ENCODE measurements at regions not wholly inside any gene's neighbourhood (a gene's known extent, or its start where the extent isn't known, plus 50 kb on each side); places are given as distances from the start of the nearest gene placed in this dataset.

- TF ChIP-seq, protein P1, sequence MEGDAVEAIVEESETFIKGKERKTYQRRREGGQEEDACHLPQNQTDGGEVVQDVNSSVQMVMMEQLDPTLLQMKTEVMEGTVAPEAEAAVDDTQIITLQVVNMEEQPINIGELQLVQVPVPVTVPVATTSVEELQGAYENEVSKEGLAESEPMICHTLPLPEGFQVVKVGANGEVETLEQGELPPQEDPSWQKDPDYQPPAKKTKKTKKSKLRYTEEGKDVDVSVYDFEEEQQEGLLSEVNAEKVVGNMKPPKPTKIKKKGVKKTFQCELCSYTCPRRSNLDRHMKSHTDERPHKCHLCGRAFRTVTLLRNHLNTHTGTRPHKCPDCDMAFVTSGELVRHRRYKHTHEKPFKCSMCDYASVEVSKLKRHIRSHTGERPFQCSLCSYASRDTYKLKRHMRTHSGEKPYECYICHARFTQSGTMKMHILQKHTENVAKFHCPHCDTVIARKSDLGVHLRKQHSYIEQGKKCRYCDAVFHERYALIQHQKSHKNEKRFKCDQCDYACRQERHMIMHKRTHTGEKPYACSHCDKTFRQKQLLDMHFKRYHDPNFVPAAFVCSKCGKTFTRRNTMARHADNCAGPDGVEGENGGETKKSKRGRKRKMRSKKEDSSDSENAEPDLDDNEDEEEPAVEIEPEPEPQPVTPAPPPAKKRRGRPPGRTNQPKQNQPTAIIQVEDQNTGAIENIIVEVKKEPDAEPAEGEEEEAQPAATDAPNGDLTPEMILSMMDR (IDR thresholded peaks at IDR 0.05; ENCODE audit: extremely low read depth, low read depth, low read length): no peak
- H3K36me3 ChIP-seq (ENCODE audit: insufficient read depth, low read length): no peaks in the 10 kb centered on the region
- H3K79me2 ChIP-seq (ENCODE audit: insufficient read depth, low read length): no peaks in the 10 kb centered on the region
- no peaks in the 10 kb centered on the region for H3K4me1 ChIP-seq (ENCODE audit: insufficient read depth, low read length)
- no peaks in the 10 kb centered on the region for H4K20me1 ChIP-seq (ENCODE audit: insufficient read depth, low read length)
- H3K27ac ChIP-seq (ENCODE audit: low read depth, low read length): no peak overlapping the region
- H3K9me3 ChIP-seq (ENCODE audit: low read depth, low read length): no peaks in the 10 kb centered on the region
- H3K4me3 ChIP-seq (ENCODE audit: insufficient read depth, low read length): no peak overlapping the region
- H3K27me3 ChIP-seq (ENCODE audit: insufficient read depth, low read length): peaks cover 10% of the 10 kb centered on the region
- H2AFZ ChIP-seq (ENCODE audit: low read length): no peak overlapping the region
- DNase-seq (ENCODE audit: insufficient read length, low spot score, missing footprints): peak; percentile 55
- H3K4me2 ChIP-seq (ENCODE audit: insufficient read depth, low read length): no peak overlapping the region
Measured at GRCh38 chr1:22245100-22245650, 102.3 kb upstream of the WNT4 start.

GRCh38 chr1:22245726-22246125 lies 102.8 kb upstream of the WNT4 start:
- Histone ChIP-seq H3K27ac (ENCODE audit: low read depth, low read length) (no peak overlapping the region), H2AFZ (ENCODE audit: low read length) (no peak overlapping the region), H3K4me3 (ENCODE audit: insufficient read depth, low read length) (no peak overlapping the region), H3K9me3 (ENCODE audit: low read depth, low read length) (no peaks in the 10 kb centered on the region), H3K4me1 (ENCODE audit: insufficient read depth, low read length) (no peaks in the 10 kb centered on the region), H3K79me2 (ENCODE audit: insufficient read depth, low read length) (no peaks in the 10 kb centered on the region), H4K20me1 (ENCODE audit: insufficient read depth, low read length) (no peaks in the 10 kb centered on the region), H3K36me3 (ENCODE audit: insufficient read depth, low read length) (no peaks in the 10 kb centered on the region), H3K27me3 (ENCODE audit: insufficient read depth, low read length) (peaks cover 10% of the 10 kb centered on the region), H3K4me2 (ENCODE audit: insufficient read depth, low read length) (no peak overlapping the region)
- TF ChIP-seq, protein P1 (IDR thresholded peaks at IDR 0.05; ENCODE audit: extremely low read depth, low read depth, low read length): no peak
- peak; percentile 66 for DNase-seq (ENCODE audit: insufficient read length, low spot score, missing footprints)

DNA sequence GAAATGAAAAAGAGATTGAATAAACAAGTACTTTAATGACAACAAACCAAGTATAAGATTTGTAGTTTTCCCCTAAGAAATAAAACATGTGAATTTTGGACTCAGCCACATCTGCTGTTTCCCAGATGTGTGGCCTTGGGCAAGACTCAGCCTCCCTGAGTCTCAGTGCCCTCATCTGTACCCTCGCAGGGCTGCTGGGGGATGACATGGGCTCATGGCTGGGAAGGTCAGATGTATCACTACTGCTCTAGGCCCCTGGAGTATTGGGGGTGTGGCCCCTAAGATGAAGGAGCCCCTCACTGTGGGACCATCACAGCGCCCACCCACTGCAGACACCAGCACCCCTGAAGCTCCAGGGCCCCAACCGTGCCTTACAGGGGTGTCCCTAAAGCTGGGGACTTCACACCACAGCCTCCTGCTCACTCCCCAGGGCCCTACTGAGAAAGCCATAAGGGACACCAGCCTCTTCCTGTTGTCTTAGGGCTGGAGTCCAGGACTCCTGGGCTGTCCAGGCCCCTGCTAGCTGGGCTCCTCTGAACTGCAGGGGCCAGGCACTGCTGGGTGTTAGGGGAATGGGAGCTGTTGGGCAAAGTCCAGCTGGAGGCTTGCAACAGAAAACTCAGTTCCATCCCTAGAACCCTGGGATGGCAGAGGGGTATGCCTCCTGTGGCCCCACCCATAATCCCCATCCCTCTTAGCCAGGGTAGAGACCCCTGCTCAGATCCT lies 104.0 kb upstream of the WNT4 start:
- H3K79me2 ChIP-seq (ENCODE audit: insufficient read depth, low read length): no peaks in the 10 kb centered on the region
- DNase-seq (ENCODE audit: insufficient read length, low spot score, missing footprints): peak; percentile 71
- no peaks in the 10 kb centered on the region for H3K9me3 ChIP-seq (ENCODE audit: low read depth, low read length)
- H3K4me1 ChIP-seq (ENCODE audit: insufficient read depth, low read length): no peaks in the 10 kb centered on the region
- no peaks in the 10 kb centered on the region for H3K36me3 ChIP-seq (ENCODE audit: insufficient read depth, low read length)
- H3K27ac ChIP-seq (ENCODE audit: low read depth, low read length): no peak overlapping the region
- TF ChIP-seq, protein P1 (IDR thresholded peaks at IDR 0.05; ENCODE audit: extremely low read depth, low read depth, low read length): no peak
- H4K20me1 ChIP-seq (ENCODE audit: insufficient read depth, low read length): no peaks in the 10 kb centered on the region
- H3K27me3 ChIP-seq (ENCODE audit: insufficient read depth, low read length): peaks cover 12% of the 10 kb centered on the region
- H3K4me3 ChIP-seq (ENCODE audit: insufficient read depth, low read length): no peak overlapping the region
- no peak overlapping the region for H2AFZ ChIP-seq (ENCODE audit: low read length)
- H3K4me2 ChIP-seq (ENCODE audit: insufficient read depth, low read length): no peak overlapping the region

DNA sequence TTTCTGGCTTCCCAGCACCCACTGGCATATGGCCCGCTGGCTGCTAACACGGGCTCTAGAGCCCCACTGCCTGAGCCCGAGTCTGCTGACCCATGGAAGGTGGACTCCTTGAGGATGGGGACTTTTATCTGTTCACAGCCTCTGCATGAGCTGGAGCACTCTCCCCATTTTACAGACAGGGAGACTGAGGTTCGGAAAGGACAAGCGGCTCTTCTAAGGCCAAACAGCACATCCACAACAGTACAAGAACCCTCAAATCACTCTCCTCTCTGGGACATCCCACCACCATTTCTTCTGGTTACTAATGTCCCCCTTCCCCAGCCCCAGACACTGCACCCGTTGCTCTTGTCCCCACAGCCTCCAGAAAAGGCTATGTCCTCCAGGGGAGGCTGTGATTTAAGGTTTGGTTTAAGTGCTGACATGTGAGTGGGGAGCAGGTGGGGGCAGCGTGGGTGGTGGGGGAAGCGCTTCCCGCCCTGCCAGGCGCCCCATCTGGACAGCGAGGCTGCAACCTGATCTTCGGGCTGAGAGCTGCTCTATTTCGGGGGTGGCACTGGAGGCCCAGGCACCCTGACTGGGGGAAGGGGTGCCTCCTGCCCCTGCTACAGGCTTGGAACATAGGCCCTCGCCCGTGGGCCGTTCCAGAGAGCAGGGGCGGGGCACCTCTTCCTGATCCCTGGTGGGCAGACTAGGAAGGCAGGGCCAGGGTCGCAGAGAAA lies 104.8 kb upstream of the WNT4 start:
- Histone ChIP-seq H3K4me1 (ENCODE audit: insufficient read depth, low read length) (no peaks in the 10 kb centered on the region), H3K27ac (ENCODE audit: low read depth, low read length) (no peak overlapping the region), H3K9me3 (ENCODE audit: low read depth, low read length) (no peaks in the 10 kb centered on the region), H3K79me2 (ENCODE audit: insufficient read depth, low read length) (no peaks in the 10 kb centered on the region), H4K20me1 (ENCODE audit: insufficient read depth, low read length) (no peaks in the 10 kb centered on the region), H3K4me3 (ENCODE audit: insufficient read depth, low read length) (no peak overlapping the region), H3K4me2 (ENCODE audit: insufficient read depth, low read length) (no peak overlapping the region), H3K36me3 (ENCODE audit: insufficient read depth, low read length) (no peaks in the 10 kb centered on the region), H2AFZ (ENCODE audit: low read length) (no peak overlapping the region), H3K27me3 (ENCODE audit: insufficient read depth, low read length) (peaks cover 11% of the 10 kb centered on the region)
- peak; percentile 38 for DNase-seq (ENCODE audit: insufficient read length, low spot score, missing footprints)
- TF ChIP-seq, protein P1 (IDR thresholded peaks at IDR 0.05; ENCODE audit: extremely low read depth, low read depth, low read length): no peak

Data from osteoblast (primary cell).